Fibroblast of skin of scalp (primary cell): ENCODE measurements at regions not wholly inside any gene's neighbourhood (a gene's known extent, or its start where the extent isn't known, plus 50 kb on each side); places are given as distances from the start of the nearest gene placed in this dataset.

Source experiments
- DNase-seq: peaks from one replicate; pipeline ENCODE4 v3.0.0-alpha.2; 2013

DNA sequence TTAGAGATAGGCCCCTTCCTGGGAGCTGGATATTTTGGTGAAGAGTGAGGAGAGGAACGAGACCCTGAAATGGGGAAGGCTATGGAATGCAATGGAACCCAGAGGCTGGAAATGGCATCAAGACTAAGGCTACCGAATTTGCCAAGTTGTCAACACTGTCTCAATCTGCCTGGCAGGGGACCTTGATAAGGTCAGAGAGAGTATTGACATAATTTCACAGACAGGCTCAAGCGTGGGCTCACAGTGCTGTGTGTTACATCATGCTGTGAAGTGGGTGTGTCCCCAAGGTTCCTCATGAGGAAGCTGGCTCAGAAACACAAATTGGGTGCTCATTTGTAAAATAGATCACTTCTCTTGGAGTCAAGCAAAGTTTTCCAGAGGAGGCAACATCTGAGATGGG is 51.8 kb upstream of the CYRIA start:
- no peak for DNase-seq

DNA sequence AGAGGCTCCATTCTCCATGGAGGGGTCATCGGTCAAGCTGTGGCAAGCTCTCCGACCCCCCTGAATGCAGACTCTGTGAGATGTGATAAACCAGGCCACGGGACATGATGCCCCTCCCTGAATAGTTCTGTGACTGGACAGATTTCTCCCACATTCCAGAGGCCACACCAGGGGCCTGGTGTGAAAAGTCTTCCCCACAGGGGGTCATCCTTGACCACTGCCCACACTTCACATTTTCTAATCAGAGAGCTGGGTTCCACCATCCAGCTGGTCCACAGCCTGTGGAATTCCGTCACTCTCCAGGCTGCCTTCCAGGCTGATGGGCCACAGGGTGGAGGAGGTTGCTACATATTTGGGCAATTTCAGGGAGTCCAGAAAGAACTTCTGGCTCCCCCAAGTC is 51.3 kb upstream of the CYRIA start:
- DNase-seq = no peak

DNA sequence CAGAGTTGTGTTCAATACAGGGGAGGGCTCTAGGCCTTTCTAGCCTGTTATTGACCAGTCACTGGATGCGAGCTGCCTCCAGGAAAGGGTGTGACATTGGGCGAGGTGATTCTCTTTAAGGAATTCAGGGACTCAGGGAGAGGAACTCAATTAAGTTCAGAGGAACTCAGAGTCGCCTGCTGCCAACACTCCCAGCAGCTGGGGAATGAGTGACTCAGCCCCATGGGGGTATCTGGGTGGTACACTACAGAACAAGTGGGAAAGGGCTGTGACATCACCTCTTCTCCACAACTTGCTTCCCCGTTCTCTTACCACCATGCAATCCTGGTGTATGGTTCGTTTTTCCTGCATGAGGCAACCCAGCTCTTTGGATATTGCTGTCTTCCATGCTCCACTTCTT is 50.4 kb upstream of the CYRIA start:
- no peak for DNase-seq
